NCI-H2081 treated with DMSO at 0.1 percent for 48 hours (cell line): ENCODE measurements at regions not wholly inside any gene's neighbourhood (a gene's known extent, or its start where the extent isn't known, plus 50 kb on each side); places are given as distances from the start of the nearest gene placed in this dataset.

ENCODE experiments used
- DNase-seq: peaks from one replicate; lab custom pipeline; 2025; lab: John Stamatoyannopoulos, UW

DNA sequence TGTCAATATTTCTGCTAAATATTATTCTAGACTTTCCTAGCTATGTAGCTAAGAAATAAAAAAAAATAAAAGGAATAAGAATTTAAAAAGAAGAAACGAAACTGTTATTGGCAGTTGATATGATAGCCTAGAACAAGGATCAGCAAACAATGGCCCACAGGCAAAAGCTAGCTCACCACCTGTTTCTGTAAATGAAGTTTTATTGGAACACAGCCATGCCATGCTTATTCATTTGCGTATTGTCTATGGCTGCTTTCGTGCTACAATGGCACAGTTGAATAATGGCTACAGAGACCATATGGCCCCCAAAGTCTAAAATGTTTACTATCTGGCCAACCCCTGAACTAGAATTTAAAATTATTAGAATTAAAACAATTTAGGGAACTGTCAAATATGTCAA, 952.6 kb upstream of the MAP3K7 start:
- no peak for DNase-seq

DNA sequence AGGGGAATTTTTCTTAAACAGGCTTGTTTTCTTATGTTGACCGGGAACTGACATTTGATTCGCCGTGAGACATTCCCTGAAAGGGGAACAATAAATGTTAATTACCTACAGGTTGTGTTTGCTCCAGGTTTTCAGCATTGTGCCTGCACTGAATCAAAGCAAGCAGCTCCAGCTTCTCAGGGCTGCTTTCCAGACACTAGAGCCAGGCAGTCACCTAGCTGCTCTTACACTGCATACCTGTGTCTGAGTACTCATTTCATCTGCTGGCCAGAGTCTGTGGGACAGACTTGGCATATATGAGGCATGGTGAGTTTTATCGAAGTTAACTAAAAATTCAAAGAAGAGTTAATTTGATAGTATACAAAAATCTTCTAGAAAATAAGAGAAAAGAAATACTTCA, 951.8 kb upstream of the MAP3K7 start:
- no peak for DNase-seq

DNA sequence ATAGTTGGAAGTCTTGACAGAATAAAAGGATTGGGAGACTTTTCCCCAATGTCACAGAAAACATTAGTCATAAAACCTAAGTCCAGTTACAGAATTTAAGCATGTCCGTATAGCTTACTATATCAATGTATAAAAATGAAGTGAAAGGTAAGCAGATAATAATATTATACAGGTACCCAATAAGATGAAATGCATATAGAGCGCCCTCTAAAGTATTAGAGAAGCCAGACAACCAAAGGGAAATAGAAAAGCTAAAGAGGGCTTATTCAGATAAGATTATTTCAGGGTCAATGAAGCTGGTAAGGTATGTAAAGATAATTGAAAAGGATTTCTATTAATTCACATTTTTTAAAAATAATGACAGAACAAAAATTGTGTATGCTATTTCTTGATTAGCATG, 947.7 kb upstream of the MAP3K7 start:
- DNase-seq: no peak

DNA sequence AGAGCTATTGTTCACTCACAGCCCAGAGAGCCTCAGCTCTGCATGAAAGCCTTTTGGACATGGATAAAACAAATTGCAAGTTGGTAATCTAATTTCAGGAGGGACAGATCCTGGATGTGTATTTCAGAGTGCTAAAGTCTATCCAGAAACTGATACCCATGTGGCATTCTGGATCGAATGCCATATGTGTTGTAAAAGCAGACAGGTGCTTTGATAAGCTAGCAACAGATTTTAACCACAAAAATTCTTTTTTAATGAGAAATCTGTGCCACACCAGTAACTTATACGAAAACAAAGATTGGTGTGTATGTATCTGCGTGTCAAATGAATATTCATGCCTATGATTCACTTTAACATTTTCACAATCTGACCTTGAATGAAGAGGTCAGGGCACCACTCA, 936.6 kb upstream of the MAP3K7 start:
- DNase-seq: no peak

DNA sequence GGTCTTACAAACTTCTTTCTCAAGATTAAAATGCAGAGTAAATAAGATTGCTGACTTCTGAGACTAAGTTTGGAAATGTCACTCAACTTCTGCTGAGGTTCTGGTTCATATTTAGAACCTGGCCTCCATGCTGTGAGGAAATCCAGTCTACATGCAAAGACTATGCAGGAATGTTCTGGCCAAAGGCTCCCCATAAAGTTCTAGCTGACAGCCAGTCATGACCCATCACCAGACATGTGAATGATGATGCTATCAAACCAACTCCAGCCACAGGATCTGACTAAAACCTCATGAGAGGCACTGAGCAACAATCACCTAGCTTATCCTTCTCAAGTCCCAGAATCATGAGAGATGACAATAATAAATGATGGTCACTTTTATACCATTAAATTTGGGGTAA, 935.1 kb upstream of the MAP3K7 start:
- no peak for DNase-seq

DNA sequence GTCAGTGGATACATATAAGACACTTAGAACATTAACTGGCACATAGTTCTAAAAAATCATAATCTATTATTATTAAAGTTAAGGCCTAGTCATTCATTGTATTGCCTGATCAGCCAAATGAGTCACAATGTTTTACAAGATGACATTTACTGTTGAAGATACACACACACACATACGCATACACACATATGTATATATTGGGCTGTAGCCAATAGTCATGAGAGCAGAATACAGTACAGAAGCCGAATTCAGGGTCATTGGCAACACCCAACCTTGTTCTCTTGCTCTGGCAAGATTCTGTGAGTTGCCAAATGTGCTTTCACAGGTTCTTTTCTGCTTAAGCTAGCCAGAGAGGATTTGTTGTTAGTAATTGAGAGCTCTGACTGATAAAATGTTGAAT, 922.8 kb upstream of the MAP3K7 start:
- no peak for DNase-seq

DNA sequence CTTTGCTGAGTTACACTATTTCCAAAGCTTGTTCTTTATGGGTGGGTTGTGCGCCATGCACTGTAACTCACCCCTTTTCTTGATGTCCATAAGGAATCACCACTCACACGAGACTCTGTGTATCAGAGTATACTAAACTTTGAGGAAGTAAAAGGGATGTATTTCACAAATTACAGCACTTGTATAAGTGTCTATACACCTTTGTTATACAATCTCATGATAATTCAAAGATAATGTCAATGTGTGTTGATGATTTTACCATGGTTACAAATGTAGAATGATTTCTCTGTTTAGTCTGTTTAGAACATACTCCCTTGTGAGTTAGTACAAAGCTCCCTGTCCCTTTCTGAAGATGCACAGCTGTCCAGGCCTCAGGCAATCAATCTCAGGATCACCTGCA, 922.2 kb upstream of the MAP3K7 start:
- DNase-seq: no peak

DNA sequence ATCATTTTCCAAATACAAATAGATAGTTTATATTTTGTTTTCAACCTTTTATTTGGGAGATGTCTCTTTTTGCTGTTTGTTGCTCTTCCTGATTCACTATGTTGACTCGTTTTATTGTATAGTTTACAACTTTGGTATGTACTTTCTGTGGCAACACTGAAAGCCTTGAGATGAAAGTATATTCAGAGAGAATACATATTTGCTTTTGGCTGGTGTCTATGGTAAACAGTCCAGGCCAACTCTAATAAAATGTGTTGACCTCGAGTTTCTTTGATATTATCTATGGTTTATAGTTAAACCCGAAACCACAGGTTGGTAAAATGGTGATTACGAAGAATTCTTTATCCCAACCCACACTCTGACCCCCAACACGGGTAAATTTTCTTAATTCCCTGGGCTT, 919.6 kb upstream of the MAP3K7 start:
- DNase-seq: no peak

DNA sequence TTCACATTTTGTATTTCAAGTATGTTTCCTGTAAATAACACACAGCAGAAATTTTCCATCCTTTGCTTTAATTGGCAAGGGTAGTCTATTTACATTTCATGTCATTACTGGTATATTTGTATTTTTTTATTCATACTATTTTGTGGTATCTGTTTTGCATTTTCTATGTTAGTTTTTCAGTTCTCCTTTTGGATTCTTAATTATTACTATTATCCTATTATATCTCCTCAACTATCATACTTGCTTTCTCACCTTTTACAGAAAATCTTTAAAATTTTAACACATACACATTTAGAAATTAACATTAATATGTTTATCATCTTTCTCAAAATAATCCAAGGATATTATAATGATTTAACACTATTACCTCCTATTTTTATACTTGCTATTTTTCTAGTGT, 918.3 kb upstream of the MAP3K7 start:
- no peak for DNase-seq

DNA sequence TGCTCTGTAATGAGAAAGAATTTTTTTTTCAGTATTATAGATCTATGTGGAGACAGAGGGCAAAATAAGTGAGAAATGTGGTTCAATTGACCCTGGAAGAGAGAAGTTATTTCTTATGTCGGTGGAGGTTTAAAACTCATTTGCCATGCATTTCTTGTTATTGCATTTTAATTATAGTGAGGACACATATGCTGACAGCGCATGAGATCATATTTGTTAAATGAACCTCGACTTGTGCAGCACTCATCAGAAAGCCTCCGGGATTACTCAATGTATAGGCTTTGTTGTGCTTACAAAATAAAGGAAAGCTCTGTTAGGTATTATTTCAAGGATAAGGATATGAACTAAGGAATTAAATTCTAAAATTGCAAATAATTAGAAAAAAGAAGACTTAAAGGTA, 915.1 kb upstream of the MAP3K7 start:
- no peak for DNase-seq

DNA sequence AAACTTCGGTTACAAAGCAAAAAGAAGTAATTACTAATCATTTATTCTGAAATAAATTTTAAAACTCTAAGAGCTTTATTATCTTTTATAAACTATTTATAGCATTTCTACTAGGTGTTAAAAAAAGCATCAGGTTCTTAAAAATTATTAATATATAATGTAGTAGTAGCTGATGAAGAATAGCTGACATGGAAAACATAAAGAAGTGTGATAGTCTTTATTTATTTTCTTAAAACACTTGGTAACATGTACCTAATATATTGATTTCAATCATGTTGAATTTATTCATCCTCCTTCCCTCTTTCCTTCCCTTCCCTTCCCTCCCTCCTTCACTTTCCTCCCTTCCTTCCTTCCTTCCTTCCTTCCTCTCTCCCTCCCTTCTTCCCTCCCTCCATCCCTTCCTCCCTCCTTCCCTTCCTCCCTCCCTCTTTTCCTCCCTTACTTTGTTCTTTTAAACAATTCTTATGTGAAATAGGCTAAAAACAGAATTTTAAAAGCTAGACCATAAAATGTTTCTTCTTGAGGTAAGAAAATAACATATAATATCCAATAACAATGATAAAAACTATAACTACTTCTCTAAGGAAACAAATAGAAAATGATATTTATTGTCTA, 913.9 kb upstream of the MAP3K7 start:
- DNase-seq: no peak

DNA sequence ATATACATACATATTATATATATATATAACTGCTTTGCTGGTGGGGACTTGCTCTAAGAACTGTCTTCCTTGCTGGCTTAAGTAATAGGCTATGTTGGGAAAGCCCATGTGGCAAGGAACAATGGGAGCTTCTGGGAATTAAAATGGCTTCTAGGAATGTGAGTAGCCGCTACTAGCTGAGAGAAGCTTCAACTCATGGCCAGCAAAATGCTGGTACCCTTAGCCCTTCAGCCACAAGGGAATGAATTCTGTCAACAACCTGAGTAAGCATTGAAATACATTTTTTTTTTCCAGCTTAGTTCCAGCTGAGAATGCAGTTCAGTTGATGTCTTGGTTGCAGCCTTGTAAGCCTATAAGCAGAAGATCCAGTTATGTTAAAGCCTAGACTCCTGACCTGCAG, 911.7 kb upstream of the MAP3K7 start:
- DNase-seq: no peak

DNA sequence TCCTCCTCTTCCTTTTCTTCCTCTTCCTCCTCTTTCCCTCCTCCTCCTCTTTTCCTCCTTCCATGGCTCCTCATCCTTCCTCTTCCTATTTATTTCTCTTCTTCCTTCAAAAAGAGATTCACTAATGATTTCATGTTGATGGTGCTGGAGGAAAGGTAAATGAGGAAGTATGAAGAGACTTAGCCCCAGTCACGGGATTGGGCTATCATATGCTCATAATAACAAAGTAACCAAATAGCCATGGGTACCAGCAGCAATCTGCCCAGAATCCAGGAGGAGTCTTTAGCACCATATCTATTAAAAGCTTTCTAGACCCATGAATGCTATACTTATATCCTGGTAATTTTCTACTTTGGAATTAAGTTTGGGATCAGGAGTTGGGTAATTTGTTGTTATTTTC, 910.9 kb upstream of the MAP3K7 start:
- no peak for DNase-seq

DNA sequence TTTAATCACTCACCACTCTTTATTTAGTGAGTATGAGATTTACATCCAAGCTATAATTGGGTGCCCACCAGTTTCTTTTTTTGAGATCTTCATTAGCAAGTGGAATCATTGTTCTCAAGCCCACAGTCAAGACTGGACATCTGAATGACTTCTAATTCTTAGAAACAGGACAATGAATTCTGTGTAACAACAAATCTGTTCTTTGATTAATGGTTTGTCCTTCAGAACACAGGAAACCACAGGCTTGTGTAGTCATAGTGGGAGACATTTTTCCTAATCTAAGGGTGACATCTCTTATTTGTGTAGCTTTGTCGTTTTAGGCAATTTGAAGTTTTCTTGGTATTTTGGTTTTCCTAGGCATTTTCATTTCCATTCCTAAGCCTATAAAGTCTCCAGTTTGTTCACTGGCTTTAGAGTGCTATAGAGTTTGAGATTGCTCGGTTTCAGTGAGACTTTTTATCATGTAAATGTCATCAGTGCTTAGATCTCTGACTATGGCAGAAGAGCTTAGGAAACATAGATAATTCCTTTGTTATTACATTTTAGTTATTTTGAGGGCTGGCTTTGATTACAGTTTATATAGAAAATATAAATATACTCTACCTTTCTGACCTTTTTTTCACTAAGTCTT, 903.9 kb upstream of the MAP3K7 start:
- DNase-seq: no peak

DNA sequence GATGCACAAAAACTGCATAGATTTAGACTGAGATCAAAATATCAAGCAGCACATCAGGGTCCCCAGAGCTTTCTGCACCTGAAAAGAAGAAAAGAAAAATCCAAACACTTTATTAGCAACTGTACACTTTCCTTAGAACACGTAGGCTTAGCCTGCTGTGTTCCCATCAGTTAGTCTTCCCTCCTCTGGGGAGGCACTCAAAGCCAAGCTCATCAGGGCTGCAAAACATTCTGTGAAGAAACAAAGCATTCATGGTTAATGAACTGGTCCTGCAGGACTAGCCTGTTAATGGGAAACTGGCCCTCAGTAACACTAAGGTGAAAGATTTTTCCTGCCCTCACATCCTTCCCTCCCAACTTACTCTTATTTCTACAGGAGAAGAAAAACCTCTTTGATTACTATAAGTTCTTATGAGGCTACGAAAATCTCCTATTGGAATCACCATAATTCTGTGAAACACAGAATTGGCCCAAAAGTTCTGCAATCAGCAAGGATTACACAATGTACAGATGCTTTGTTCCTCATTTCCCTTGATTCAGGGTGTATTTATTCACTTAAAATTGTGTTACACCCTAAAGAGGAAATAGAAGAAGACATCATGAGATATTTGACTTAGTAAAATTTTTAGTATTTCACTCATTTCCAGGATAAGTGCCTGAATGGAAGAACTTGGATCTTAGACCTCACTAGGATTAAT, 901.0 kb upstream of the MAP3K7 start:
- DNase-seq: no peak

DNA sequence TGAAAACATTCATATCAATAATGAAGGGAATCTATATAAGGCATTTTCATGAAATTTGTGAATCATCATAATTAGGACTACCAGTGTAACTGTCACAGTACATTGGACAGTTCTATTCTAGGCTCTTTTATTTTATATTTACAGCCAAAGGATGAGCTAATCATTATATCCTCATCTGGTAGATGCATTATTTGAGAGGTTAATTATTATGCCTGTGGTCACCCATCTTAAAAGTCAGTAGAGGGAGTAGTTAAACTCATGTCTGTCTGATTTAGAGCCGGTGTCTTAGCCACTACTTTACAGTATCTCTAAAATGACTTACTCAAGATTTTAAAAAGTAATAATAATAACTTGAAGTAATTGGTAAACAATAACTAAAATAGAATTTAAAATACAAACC, 899.3 kb upstream of the MAP3K7 start:
- no peak for DNase-seq

DNA sequence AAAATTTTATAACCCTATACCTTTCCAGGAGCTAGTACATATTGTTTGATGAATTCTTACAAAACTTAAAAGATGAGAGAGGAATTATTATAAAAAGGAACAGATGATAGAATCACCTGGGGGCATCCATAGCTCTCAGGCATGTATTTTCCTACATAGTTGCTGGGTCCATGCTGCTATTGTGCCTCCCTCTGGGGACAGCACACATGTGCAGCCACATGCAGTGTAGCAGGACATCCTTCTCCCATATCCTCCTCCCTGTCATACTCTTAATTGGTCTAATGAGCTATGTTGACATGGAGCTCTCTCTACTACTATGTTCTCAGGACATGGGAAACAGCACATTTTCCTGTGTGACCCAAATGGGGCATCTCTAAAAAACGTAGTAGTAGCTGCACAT, 898.2 kb upstream of the MAP3K7 start:
- no peak for DNase-seq

DNA sequence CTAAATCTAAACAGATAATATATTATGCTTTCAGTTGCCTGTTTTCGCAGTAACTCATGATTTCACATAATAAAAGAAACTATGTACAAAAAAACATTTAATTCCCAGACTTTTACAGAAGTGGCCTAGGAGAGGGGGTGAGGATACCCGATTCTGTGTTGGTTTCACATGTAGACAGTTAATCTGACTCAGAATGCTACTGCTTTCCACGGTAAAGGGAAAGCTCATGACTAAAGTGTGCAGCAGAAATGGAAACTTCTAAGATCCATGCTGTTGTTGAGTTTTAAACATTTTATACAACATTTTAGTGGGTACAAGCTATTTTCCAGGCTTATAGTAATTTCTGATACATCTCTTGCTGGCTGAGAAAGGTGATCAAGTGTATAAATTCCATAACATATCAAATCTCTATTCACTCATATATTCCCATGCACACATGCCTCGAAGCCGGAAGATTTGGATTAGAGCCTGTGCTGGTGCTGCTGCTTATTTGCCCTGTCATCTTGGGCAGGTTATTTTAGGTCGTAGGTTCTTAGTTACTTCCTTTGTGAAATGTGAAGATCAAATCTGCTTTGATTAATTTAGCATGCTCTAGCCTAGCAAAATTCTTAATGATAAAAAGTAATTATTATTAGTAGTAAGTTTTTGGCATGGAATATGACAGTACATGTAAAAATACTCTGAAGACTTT, 896.7 kb upstream of the MAP3K7 start:
- DNase-seq: no peak

DNA sequence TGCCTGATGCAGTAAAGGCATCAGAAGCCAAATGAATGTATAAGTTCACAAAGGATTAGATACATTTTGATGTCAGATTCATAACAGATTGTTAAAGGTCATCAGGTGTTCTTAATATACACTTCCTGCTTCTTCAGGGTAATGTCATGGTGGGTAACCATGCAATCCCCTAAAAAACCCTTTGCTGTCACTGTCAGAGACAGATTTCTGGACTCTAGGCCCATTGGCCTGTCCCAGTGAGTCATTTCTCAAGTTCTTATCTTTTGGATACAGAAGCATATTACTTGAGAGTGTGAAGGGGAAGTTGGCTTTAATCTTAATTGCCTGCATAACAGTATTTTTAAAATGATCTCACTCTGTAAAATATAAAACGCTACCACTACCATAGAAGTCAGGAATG, 895.6 kb upstream of the MAP3K7 start:
- DNase-seq: no peak

DNA sequence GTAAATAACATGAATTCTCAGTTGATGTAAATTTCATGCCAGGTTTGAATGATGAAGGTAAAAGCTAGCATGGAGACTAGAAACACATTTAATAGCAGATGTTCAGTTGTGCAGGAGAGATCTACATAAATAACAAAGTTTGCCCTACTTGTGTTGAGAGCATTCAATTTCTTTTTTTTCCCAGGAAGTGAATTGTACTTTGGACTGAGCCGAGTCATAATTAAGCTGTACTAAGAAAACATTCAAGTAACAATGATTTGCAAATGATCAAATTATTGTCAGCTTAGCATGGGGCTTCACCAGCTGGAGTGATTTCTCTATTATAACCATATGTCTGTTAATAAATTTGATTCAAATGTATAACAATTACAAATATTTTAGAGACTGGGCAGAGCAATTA, 893.5 kb upstream of the MAP3K7 start:
- no peak for DNase-seq

DNA sequence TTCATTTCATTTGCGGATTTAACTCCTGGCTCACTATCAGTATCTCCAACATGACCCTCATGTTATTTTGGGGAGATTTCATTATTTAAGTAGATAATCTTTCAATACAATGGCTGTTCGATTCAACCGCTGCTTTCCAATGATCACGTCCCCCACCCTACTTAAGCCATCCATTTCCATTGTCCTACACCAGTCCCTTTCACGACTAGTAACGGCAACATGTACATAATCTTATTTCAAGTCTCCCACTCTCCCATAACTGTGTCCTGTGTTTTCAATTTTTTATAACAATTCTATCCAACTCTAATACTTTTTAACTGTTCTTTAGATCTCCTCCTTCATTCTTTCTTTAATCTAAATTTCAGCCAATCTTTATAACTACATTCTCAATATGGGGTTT, 890.8 kb upstream of the MAP3K7 start:
- no peak for DNase-seq

DNA sequence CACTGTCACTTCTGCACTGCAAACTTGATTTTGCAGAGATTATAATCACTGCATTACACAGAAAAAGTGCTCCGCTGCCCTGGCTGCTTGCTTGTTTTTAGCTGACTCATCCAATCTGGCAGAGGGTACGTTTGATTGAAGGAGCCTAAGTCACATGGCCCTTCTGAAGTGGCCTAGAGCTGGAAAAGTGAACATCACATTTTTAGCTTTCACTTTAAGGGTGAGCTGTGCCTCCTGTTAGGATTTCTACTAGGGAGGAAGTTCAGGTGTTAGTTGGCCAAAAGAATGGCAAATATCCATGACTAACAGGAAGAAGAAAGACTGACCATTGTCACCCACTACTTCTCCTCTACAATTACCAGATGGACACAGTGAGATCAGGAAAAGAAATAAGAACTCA, 889.1 kb upstream of the MAP3K7 start:
- no peak for DNase-seq

DNA sequence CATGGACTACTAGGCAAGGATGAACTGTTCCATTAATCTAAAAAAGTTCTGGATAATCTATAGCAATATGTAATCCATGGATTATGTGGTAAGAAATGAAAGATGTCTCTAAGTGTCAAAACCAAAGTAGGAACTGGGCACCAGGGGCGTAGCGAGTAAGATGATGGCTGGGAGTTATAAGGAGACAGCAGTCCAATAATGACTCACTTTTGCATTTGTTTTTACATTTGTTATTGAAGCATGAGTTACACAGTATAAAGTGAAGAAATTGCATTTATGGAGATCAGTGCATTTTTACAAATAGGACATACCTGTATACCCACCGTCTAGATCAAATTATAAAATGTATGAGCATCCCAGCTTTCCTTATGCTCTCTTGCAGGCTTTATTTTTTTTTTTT, 878.5 kb upstream of the MAP3K7 start:
- DNase-seq: no peak
